Breast epithelium (tissue), 4 donors: ENCODE measurements at regions not wholly inside any gene's neighbourhood (a gene's known extent, or its start where the extent isn't known, plus 50 kb on each side); places are given as distances from the start of the nearest gene placed in this dataset.

ENCODE experiments used
- DNase-seq, 2 donors: peaks; one replicate each; pipeline ENCODE4 v3.0.0-alpha.2; 2019; ENCODE audit warnings: low spot score in 2 of 2
- H3K27ac ChIP-seq, 2 donors: fragments of 200-600 bp; sonication (generic) in 1 of 2; one replicate each; pipeline ENCODE4 v1.5.1; 2016 to 2019; ENCODE audit warnings: mild to moderate bottlenecking in 1 of 2
- H3K27me3 ChIP-seq, 2 donors: fragments of 200-600 bp; sonication (generic) in 1 of 2; one replicate each; pipeline versions ENCODE4 v1.5.1 to v1.6.0; 2017 to 2019; ENCODE audit warnings: control low read depth in 1 of 2, mild to moderate bottlenecking in 1 of 2
- H3K36me3 ChIP-seq: fragments of 200-600 bp; one replicate; pipeline ENCODE4 v1.5.1; 2019
- H3K4me1 ChIP-seq, 2 donors: fragments of 200-600 bp; sonication (generic); one replicate each; pipeline ENCODE4 v1.5.1; 2016 to 2019; ENCODE audit warnings: control low read depth in 1 of 2
- H3K4me3 ChIP-seq, 3 donors: fragments of 200-600 bp; sonication (generic); 1 replicate in 2 of 3; 2 replicates in 1 of 3; pipeline ENCODE4 v1.5.1; 2016 to 2019; ENCODE audit warnings: mild to moderate bottlenecking in 3 of 3, moderate library complexity in 2 of 3
- H3K9me3 ChIP-seq, 2 donors: fragments of 200-600 bp; sonication (generic) in 1 of 2; one replicate each; pipeline ENCODE4 v1.5.1; 2016 to 2019; ENCODE audit warnings: control low read depth in 1 of 2
- POLR2A ChIP-seq: fragments of 450-650 bp; IDR thresholded peaks from one replicate; pipeline ENCODE4 v1.6.1; 2016; ENCODE audit warnings: antibody characterized with exemption, mild to moderate bottlenecking, moderate library complexity
- POLR2AphosphoS5 ChIP-seq, 3 donors: sonication (generic); formaldehyde crosslinking; IDR thresholded peaks; one replicate each; pipeline ENCODE4 v1.6.1; 2017; ENCODE audit warnings: antibody characterized with exemption in 3 of 3
- intact Hi-C: fragments of 100-400 bp; cut with DNase I; formaldehyde crosslinking; loops from one replicate; pipeline ENCODE4 v1.15.1; 2023; ENCODE audit warnings: low total_unique reads
- TF ChIP-seq, protein P1 (sequence below), 3 donors: fragments of 450-650 bp; IDR thresholded peaks; one replicate each; pipeline ENCODE4 v1.5.1; 2016 to 2017; ENCODE audit warnings: antibody characterized with exemption in 3 of 3, mild to moderate bottlenecking in 3 of 3, moderate library complexity in 3 of 3

DNA sequence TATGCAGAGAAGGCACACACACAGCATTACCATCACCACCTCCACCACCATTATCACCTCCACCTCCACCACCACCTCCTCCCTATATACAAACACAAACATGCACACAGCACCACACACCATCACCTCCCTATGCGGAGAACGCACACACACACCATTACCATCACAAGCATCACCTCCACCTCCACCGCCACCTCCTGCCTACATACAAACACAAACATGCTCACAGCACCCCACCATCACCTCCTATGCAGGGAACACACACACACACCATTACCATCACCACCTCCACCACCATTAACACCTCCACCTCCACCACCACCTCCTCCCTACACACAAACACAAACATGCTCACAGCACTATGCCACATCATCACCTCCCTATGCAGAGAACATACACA lies 236.5 kb upstream of the AFDN start:
- Histone ChIP-seq H3K36me3 (no peaks in the 10 kb centered on the region), H3K27ac (no peak overlapping the region), H3K4me3 (no peak overlapping the region), H3K9me3 (no peaks in the 10 kb centered on the region), H3K4me1 (no peaks in the 10 kb centered on the region), H3K27me3 (no peaks in the 10 kb centered on the region)
- peak in 1 of 2 donors; percentile 8 for DNase-seq
- TF ChIP-seq POLR2AphosphoS5 (IDR thresholded peaks at IDR 0.05) (no peak), POLR2A (no peak)
- TF ChIP-seq, protein P1, sequence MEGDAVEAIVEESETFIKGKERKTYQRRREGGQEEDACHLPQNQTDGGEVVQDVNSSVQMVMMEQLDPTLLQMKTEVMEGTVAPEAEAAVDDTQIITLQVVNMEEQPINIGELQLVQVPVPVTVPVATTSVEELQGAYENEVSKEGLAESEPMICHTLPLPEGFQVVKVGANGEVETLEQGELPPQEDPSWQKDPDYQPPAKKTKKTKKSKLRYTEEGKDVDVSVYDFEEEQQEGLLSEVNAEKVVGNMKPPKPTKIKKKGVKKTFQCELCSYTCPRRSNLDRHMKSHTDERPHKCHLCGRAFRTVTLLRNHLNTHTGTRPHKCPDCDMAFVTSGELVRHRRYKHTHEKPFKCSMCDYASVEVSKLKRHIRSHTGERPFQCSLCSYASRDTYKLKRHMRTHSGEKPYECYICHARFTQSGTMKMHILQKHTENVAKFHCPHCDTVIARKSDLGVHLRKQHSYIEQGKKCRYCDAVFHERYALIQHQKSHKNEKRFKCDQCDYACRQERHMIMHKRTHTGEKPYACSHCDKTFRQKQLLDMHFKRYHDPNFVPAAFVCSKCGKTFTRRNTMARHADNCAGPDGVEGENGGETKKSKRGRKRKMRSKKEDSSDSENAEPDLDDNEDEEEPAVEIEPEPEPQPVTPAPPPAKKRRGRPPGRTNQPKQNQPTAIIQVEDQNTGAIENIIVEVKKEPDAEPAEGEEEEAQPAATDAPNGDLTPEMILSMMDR (IDR thresholded peaks at IDR 0.05), result no peak
- intact Hi-C loops, result no loop called here
